Smooth muscle cell (in vitro differentiated cells): ENCODE measurements at regions not wholly inside any gene's neighbourhood (a gene's known extent, or its start where the extent isn't known, plus 50 kb on each side); places are given as distances from the start of the nearest gene placed in this dataset.

Experiments used
- DNase-seq: peaks from one replicate; lab custom pipeline; 2025; ENCODE audit not compliant: unreplicated experiment; lab: John Stamatoyannopoulos, UW
- H2AFZ ChIP-seq: fragments of 200-600 bp; sonication (generic); 2 replicates; pipeline ENCODE4 v1.6.0; 2016; ENCODE audit warnings: antibody characterized with exemption, low read depth, mild to moderate bottlenecking
- H3F3A ChIP-seq: fragments of 200-600 bp; sonication (generic); 2 replicates; pipeline ENCODE4 v1.6.0; 2017; ENCODE audit warnings: antibody characterized with exemption, low read depth
- H3K27ac ChIP-seq: fragments of 200-600 bp; sonication (generic); 2 replicates; pipeline ENCODE4 v1.5.1; 2016; ENCODE audit warnings: low read depth, mild to moderate bottlenecking
- H3K27me3 ChIP-seq: fragments of 200-600 bp; sonication (generic); 2 replicates; pipeline ENCODE4 v1.6.1; 2016; ENCODE audit warnings: low read depth, mild to moderate bottlenecking
- H3K36me3 ChIP-seq: fragments of 200-600 bp; sonication (generic); 2 replicates; pipeline ENCODE4 v1.5.1; 2016; ENCODE audit warnings: low read depth
- H3K4me1 ChIP-seq: fragments of 200-600 bp; sonication (generic); 2 replicates; pipeline ENCODE4 v1.5.1; 2016; ENCODE audit warnings: low read depth
- H3K4me2 ChIP-seq: fragments of 200-600 bp; sonication (generic); 2 replicates; pipeline ENCODE4 v1.6.0; 2016; ENCODE audit warnings: mild to moderate bottlenecking
- H3K4me3 ChIP-seq: fragments of 200-600 bp; sonication (generic); 2 replicates; pipeline ENCODE4 v1.5.1; 2016; ENCODE audit warnings: mild to moderate bottlenecking
- H3K79me2 ChIP-seq: fragments of 200-600 bp; sonication (generic); 2 replicates; pipeline ENCODE4 v1.6.0; 2016; ENCODE audit warnings: low read depth, mild to moderate bottlenecking
- H3K9ac ChIP-seq: fragments of 200-600 bp; sonication (generic); 2 replicates; pipeline ENCODE4 v1.6.0; 2016; ENCODE audit warnings: low read depth
- H3K9me3 ChIP-seq: fragments of 200-600 bp; sonication (generic); replicated peaks from 2 replicates; pipeline ENCODE4 v1.5.1; 2016; ENCODE audit warnings: low read depth
- H4K20me1 ChIP-seq: fragments of 200-600 bp; sonication (generic); 2 replicates; pipeline ENCODE4 v1.6.0; 2016; ENCODE audit warnings: low read depth
- CTCF ChIP-seq: fragments of 200-600 bp; sonication (generic); IDR thresholded peaks from 2 replicates; pipeline ENCODE4 v1.5.1; 2017; ENCODE audit warnings: borderline replicate concordance, mild to moderate bottlenecking, antibody characterized with exemption; ENCODE audit not compliant: insufficient read depth, poor library complexity, severe bottlenecking
- whole genome bisulfite sequencing: methylation state at CpG from one replicate; pipeline ENCODE4 v1.1.7; 2016; ENCODE audit warnings: low lambda C conversion rate; 5-methylcytosine and 5-hydroxymethylcytosine counted together

GRCh38 chr14:37726708-37727107 is 131.3 kb downstream of the TTC6 start:
- no peaks in the 10 kb centered on the region for H4K20me1 ChIP-seq
- DNase-seq: no peak
- no peaks in the 10 kb centered on the region for H3K27me3 ChIP-seq
- H3K79me2 ChIP-seq: no peaks in the 10 kb centered on the region
- H3K36me3 ChIP-seq: no peaks in the 10 kb centered on the region
- H3F3A ChIP-seq: no peaks in the 10 kb centered on the region
- no peak for TF ChIP-seq CTCF
- no peak overlapping the region for H3K9ac ChIP-seq
- H3K4me1 ChIP-seq: no peaks in the 10 kb centered on the region
- H3K4me3 ChIP-seq: no peak overlapping the region
- no peak overlapping the region for H2AFZ ChIP-seq
- no peak overlapping the region for H3K4me2 ChIP-seq
- H3K27ac ChIP-seq: no peak overlapping the region
- H3K9me3 ChIP-seq: no peaks in the 10 kb centered on the region

- no peak for TF ChIP-seq CTCF
- no peaks in the 10 kb centered on the region for H3F3A ChIP-seq
These were observed 133.8 kb downstream of the TTC6 start for GRCh38 chr14:37729218-37729617.

GRCh38 chr14:37731094-37731493 is 135.7 kb downstream of the TTC6 start:
- Histone ChIP-seq H3K4me2 (no peak overlapping the region), H3K9ac (no peak overlapping the region), H3K9me3 (no peaks in the 10 kb centered on the region), H3K36me3 (no peaks in the 10 kb centered on the region), H4K20me1 (no peaks in the 10 kb centered on the region), H2AFZ (no peak overlapping the region), H3K4me1 (no peaks in the 10 kb centered on the region), H3K27ac (no peak overlapping the region), H3K4me3 (no peak overlapping the region), H3F3A (no peaks in the 10 kb centered on the region), H3K79me2 (no peaks in the 10 kb centered on the region), H3K27me3 (no peaks in the 10 kb centered on the region)
- WGBS: 75% methylated on average over 4 of the region's 4 CpGs
- no peak for TF ChIP-seq CTCF
- DNase-seq: no peak

More at GRCh38 chr14:37729218-37729617, 133.8 kb downstream of the TTC6 start:
- no peaks in the 10 kb centered on the region for H3K4me1 ChIP-seq
- H3K4me3 ChIP-seq: no peak overlapping the region
- no peaks in the 10 kb centered on the region for H3K9me3 ChIP-seq
- H3K4me2 ChIP-seq: no peak overlapping the region
- H3K27me3 ChIP-seq: no peaks in the 10 kb centered on the region
- H3K36me3 ChIP-seq: no peaks in the 10 kb centered on the region
- no peak overlapping the region for H3K9ac ChIP-seq
- no peak overlapping the region for H3K27ac ChIP-seq
- no peak overlapping the region for H2AFZ ChIP-seq
- no peak for DNase-seq
- no peaks in the 10 kb centered on the region for H4K20me1 ChIP-seq
- WGBS: 91% methylated on average over 2 of the region's 2 CpGs
- no peaks in the 10 kb centered on the region for H3K79me2 ChIP-seq

GRCh38 chr14:37745657-37746056 is 150.2 kb downstream of the TTC6 start:
- H3K9ac ChIP-seq: no peak overlapping the region
- H4K20me1 ChIP-seq: no peaks in the 10 kb centered on the region
- H3K27ac ChIP-seq: no peak overlapping the region
- no peaks in the 10 kb centered on the region for H3K79me2 ChIP-seq
- no peaks in the 10 kb centered on the region for H3F3A ChIP-seq
- no peak overlapping the region for H3K4me2 ChIP-seq
- H3K4me1 ChIP-seq: no peaks in the 10 kb centered on the region
- 85% methylated on average over 2 of the region's 2 CpGs for WGBS
- H3K36me3 ChIP-seq: no peaks in the 10 kb centered on the region
- H2AFZ ChIP-seq: no peak overlapping the region
- H3K4me3 ChIP-seq: no peak overlapping the region
- DNase-seq: no peak
- TF ChIP-seq CTCF: no peak
- no peaks in the 10 kb centered on the region for H3K27me3 ChIP-seq
- no peaks in the 10 kb centered on the region for H3K9me3 ChIP-seq
